ENCODE measurements at regions not wholly inside any gene's neighbourhood (a gene's known extent, or its start where the extent isn't known, plus 50 kb on each side); places are given as distances from the start of the nearest gene placed in this dataset.
A peak's percentile ranks its signal among the peaks of the same experiment; 100 is the strongest.

GRCh38 chr4:123564758-123565346, 168.3 kb downstream of the SPRY1 start:
- ChIA-PET POLR2A (no interaction called here), CTCF (interaction anchor here (0.6 to 3.4 kb wide), 29 partner anchors 9 to 539 kb away, joined by 3 to 17 read pairs (median 4); partner anchors contain the start of gene SPRY1)
- peak; percentile 84 for TF ChIP-seq CTCF (IDR thresholded peaks at IDR 0.05; ENCODE audit: insufficient read depth, low read length, missing control alignments)
- DNase-seq (ENCODE audit: low read depth, low spot score), result no peak
- no peak overlapping the region for H3K4me3 ChIP-seq (ENCODE audit: low read depth, low read length)

- CTCF ChIA-PET, result interaction anchor here (1.4 kb wide), 1 partner anchor 14 kb away, joined by 3 read pairs; no protein-coding TSS in a partner anchor
- no peak overlapping the region for H3K4me3 ChIP-seq (ENCODE audit: low read depth, low read length)
- TF ChIP-seq CTCF (IDR thresholded peaks at IDR 0.05; ENCODE audit: insufficient read depth, low read length, missing control alignments), result no peak
- POLR2A ChIA-PET, result no interaction called here
- no peak for DNase-seq (ENCODE audit: low read depth, low spot score)
Measured at GRCh38 chr4:123568936-123569335, 172.3 kb downstream of the SPRY1 start.

- ChIA-PET POLR2A (no interaction called here), CTCF (interaction anchor here (1.4 kb wide), 1 partner anchor 15 kb away, joined by 3 read pairs; no protein-coding TSS in a partner anchor)
- no peak overlapping the region for H3K4me3 ChIP-seq (ENCODE audit: low read depth, low read length)
- no peak for TF ChIP-seq CTCF (IDR thresholded peaks at IDR 0.05; ENCODE audit: insufficient read depth, low read length, missing control alignments)
- DNase-seq (ENCODE audit: low read depth, low spot score), result no peak
Measured at GRCh38 chr4:123569541-123569940, 172.9 kb downstream of the SPRY1 start.

GRCh38 chr4:123573866-123574508, 177.4 kb downstream of the SPRY1 start:
- no peak for TF ChIP-seq CTCF (IDR thresholded peaks at IDR 0.05; ENCODE audit: insufficient read depth, low read length, missing control alignments)
- POLR2A ChIA-PET, result no interaction called here
- H3K4me3 ChIP-seq (ENCODE audit: low read depth, low read length), result no peak overlapping the region
- no peak for DNase-seq (ENCODE audit: low read depth, low spot score)
- CTCF ChIA-PET, result interaction anchor here (2.5 kb wide), 1 partner anchor 9 kb away, joined by 15 read pairs; no protein-coding TSS in a partner anchor

- H3K4me3 ChIP-seq (ENCODE audit: low read depth, low read length), result no peak overlapping the region
- ChIA-PET CTCF (interaction anchor here (0.6 to 2.5 kb wide), 3 partner anchors 11 to 762 kb away, joined by 3 to 15 read pairs (median 11); no protein-coding TSS in a partner anchor), POLR2A (no interaction called here)
- no peak for DNase-seq (ENCODE audit: low read depth, low spot score)
- TF ChIP-seq CTCF (IDR thresholded peaks at IDR 0.05; ENCODE audit: insufficient read depth, low read length, missing control alignments), result no peak
Measured at GRCh38 chr4:123575291-123575690, 178.7 kb downstream of the SPRY1 start.

- ChIA-PET POLR2A (no interaction called here), CTCF (interaction anchor here (1.9 kb wide), 1 partner anchor 13 kb away, joined by 11 read pairs; no protein-coding TSS in a partner anchor)
- no peak for TF ChIP-seq CTCF (IDR thresholded peaks at IDR 0.05; ENCODE audit: insufficient read depth, low read length, missing control alignments)
- no peak overlapping the region for H3K4me3 ChIP-seq (ENCODE audit: low read depth, low read length)
- DNase-seq (ENCODE audit: low read depth, low spot score), result no peak
Measured at GRCh38 chr4:123577225-123577906, 180.8 kb downstream of the SPRY1 start.
